Activated T-cell treated with anti-CD3 and anti-CD28 coated beads, Interleukin-2, amount 50 U/mL, for 4 hours (primary cell): ENCODE measurements at regions not wholly inside any gene's neighbourhood (a gene's known extent, or its start where the extent isn't known, plus 50 kb on each side); places are given as distances from the start of the nearest gene placed in this dataset.
"Not testable (repeated sequence)": the region's sequence is repeated elsewhere in the genome, so short reads cannot be mapped to it uniquely, and the experiment has no call there.

Experiments
- ATAC-seq, 2 donors: fragments of 200-7000 bp; cut with Tn5 transposase; one replicate each; pipeline ENCODE4 v1.10.0; 2021
- DNase-seq: peaks from one replicate; pipeline ENCODE4 v3.0.0-alpha.2; 2020
- H3K27me3 Mint-ChIP-seq: one replicate; pipeline ENCODE4 v1.8.0; 2021; ENCODE audit warnings: low read depth, mixed read lengths
- H3K36me3 Mint-ChIP-seq: one replicate; pipeline ENCODE4 v1.8.0; 2022; ENCODE audit warnings: mixed read lengths; ENCODE audit not compliant: insufficient read depth
- H3K4me1 Mint-ChIP-seq: one replicate; pipeline ENCODE4 v1.8.0; 2021; ENCODE audit warnings: low read depth, mixed read lengths
- H3K4me3 Mint-ChIP-seq: one replicate; pipeline ENCODE4 v1.8.0; 2021; ENCODE audit warnings: mild to moderate bottlenecking, moderate library complexity, mixed read lengths
- H3K9me3 Mint-ChIP-seq: one replicate; pipeline ENCODE4 v1.8.0; 2021; ENCODE audit warnings: mixed read lengths

DNA sequence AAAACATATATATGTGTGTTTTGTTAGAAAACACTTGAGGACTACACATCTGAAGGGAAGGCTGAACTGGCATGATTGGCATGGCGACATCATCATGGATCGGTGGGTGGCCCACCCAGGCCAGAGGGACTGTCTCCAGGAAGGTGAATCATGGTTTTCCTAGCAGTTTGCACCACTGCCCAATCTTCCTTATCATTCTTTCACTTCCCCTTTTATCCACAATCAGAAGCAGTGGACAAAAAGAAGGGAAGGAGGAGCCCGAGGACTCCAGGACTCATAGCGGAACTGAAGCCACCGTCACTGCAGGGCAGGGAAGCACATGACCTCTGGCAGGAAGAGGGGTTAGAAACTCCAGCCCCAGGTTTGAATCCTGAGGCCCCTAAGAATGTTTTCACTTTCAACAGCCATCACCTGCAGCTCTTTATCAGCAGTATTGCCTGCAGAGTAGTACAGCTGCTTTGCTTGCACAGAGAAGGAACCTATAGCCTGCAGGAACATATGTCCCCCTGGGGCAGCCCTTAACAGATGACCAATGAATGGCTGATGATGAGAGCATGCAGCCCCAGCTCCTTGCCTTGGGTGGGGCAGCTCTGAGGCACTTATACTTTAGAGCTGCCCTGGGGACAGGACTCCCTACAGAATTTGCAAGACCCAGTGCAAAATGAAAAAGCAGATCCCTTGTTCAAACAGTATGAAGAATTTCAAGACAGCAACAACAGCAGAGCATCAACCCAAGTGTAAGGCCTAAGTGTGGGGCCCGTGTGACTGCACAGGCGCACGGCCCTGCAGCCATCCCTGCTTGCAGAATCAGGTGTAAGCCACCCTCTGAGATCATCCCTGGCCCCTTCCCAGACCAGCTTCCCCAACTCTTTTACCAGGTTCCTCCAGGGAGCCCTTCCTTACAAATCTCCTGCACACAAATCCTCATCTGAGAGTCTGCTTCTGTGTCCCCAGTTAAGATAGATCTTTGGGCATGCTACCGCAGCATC lies 241.8 kb upstream of the IRF2BP2 start:
- Mint-ChIP-seq H3K4me3 (no peak overlapping the region), H3K4me1 (peaks cover 33% of the 10 kb centered on the region), H3K36me3 (no peaks in the 10 kb centered on the region), H3K9me3 (no peaks in the 10 kb centered on the region), H3K27me3 (no peaks in the 10 kb centered on the region)
- DNase-seq (no peak), ATAC-seq (peak in 1 of 2 donors; percentile 35)

DNA sequence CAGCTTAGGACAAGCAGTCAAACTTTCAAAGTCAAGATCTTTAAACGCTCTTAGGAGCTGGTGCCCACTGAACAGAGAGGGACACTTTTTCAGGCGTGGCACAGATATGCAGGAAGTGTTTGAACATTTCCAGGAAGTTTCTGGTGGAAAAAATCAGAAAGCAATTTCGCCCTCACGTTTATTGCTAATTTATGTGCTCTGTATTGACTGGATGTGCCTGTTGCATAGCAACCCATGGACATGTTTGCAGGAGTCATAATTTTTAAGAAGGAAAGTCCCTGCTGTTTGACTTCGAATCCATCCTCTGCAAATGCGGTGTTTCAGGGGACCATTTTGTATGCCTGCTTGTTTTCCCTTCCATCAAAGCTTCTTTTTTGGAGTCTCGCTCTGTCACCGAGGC lies 239.9 kb upstream of the IRF2BP2 start:
- no peaks in the 10 kb centered on the region for H3K9me3 Mint-ChIP-seq
- H3K27me3 Mint-ChIP-seq: no peaks in the 10 kb centered on the region
- ATAC-seq (no peak), DNase-seq (no peak)
- H3K4me3 Mint-ChIP-seq: no peak overlapping the region
- no peaks in the 10 kb centered on the region for H3K36me3 Mint-ChIP-seq
- peaks cover 50% of the 10 kb centered on the region for H3K4me1 Mint-ChIP-seq

DNA sequence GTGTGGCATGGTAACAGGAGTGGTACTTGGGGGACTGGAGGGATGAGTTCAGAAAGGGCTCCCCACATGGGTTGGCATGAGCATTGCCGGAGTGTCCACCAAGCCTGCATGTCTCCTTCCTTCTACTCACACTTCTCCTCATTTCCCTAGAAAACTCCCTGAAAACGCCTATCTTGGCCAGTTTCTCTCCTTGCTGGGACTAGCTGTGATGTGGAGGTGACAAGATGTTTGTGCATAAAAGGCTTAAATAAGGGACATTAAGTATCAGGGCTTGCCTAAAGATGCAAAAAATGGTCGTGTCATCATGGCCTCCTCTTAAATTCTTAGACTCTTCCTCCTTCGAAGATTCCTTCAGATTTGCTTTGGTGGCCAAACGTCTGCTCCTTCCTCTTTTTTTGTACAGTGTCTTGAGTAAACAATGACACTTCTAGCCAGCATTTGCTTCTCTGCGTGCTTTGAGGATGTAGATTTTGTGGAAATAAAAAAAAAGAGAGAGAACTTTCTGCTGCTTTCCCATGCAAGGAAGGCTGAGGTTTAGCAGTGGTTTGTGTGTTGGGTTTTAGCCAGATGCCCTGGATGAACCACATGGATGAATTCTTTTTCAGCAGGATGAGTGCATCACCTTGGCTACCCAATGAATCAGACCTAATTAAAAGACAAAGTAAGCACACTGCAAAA lies 239.1 kb upstream of the IRF2BP2 start:
- Mint-ChIP-seq H3K4me1 (peaks cover 57% of the 10 kb centered on the region), H3K36me3 (no peaks in the 10 kb centered on the region), H3K9me3 (no peaks in the 10 kb centered on the region), H3K27me3 (no peaks in the 10 kb centered on the region), H3K4me3 (no peak overlapping the region)
- ATAC-seq: no peak
- no peak for DNase-seq

DNA sequence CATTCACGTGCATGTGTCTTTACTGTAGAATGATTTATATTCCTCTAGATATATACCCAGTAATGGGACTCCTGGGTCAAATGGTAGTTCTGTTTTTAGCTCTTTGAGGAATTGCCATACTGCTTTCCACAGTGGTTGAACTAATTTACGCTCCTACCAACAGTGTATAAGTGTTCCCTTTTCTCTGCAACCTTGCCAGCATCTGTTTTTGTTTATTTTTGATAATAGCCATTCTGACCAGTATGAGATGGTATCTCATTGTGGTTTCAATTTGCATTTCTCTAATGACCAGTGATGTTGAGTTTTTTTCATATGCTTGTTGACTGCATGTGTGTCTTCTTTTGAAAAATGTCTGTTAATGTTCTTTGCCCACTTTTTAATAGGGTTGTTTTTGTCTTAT lies 236.8 kb upstream of the IRF2BP2 start:
- H3K27me3 Mint-ChIP-seq, H3K4me3 Mint-ChIP-seq, ATAC-seq, H3K9me3 Mint-ChIP-seq, H3K36me3 Mint-ChIP-seq, DNase-seq: not testable (repeated sequence)
- H3K4me1 Mint-ChIP-seq: peaks cover 74% of the 10 kb centered on the region

DNA sequence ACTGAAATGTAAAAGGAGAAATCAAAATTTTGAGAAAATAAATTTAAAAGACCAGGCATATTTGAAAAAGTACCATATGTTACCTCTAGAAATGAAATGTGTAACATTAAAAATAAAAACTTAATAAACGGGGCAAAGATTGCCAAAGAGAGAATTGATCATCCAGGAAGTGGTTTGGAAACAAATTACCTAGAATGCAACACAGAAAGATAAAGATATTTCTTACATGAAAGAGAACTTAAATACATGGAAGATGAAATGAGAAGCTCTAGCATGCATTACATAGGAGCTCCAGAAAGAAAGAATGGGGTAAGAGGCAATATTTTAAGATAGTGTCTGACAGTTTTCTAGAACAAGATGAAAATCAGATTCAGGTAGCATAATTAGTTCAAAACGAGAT lies 235.9 kb upstream of the IRF2BP2 start:
- Mint-ChIP-seq H3K4me3 (peak overlapping the region; percentile 49), H3K9me3 (no peaks in the 10 kb centered on the region), H3K27me3 (no peaks in the 10 kb centered on the region), H3K4me1 (peaks cover 77% of the 10 kb centered on the region), H3K36me3 (no peaks in the 10 kb centered on the region)
- ATAC-seq (no peak), DNase-seq (no peak)

DNA sequence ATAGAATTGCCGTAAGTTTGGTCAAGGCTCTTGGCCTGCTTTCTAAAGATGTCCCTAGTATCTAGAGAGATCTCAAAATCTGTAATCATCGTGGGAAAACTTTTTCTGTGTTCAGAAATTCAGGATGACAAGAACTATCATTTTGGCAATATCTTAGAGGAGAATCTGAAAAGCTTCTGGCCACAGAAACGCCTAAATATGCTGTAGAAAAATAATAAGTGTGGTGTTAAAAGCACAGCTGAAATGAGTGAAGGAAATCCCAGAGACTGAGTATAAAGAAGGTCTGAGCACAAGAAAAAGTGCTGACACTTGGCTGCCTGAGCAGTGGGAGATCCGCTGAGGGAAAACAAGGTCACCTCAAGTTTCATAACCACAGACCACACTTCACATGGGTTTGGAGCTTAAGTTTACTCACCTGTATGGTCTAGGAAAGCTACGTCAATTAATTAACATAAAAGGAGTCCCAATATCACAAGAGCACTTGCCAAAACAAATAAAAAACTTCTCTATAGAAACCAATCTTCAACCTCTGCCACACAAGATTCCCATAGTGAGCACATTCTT lies 235.2 kb upstream of the IRF2BP2 start:
- Mint-ChIP-seq H3K9me3 (no peaks in the 10 kb centered on the region), H3K4me3 (peak overlapping the region; percentile 49), H3K36me3 (no peaks in the 10 kb centered on the region), H3K4me1 (peaks cover 74% of the 10 kb centered on the region), H3K27me3 (no peaks in the 10 kb centered on the region)
- DNase-seq (peak; percentile 21), ATAC-seq (peak; percentile 24 to 27)

DNA sequence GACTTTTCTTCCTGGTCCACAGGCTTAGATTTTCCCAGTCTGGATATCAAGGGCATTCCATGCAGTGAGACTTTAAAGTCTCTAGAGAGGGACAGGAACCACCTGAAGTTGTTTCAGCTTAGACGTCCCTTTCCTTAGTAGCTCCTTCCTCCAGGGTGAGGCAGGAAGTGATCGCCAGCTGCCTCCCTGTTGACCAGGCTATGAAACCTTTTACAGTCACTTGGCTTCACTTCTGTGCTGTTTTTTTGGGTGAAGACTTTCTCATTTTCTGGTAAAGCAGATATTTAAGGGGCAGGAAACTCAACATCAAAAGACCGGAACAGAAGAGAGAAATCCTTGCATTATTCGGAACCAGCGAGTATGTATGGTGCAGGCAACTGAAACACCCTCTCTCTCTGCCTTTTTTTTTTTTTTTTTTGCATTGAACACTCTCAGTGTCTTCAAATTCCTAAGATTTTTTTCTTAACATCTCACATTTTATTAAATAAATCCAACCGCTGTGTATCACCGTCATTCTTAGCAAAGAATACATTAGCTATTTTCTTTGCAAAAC lies 234.6 kb upstream of the IRF2BP2 start:
- no peak for DNase-seq
- ATAC-seq: no peak
- H3K36me3 Mint-ChIP-seq: no peaks in the 10 kb centered on the region
- no peaks in the 10 kb centered on the region for H3K27me3 Mint-ChIP-seq
- peak overlapping the region; percentile 49 for H3K4me3 Mint-ChIP-seq
- no peaks in the 10 kb centered on the region for H3K9me3 Mint-ChIP-seq
- H3K4me1 Mint-ChIP-seq: peaks cover 69% of the 10 kb centered on the region

DNA sequence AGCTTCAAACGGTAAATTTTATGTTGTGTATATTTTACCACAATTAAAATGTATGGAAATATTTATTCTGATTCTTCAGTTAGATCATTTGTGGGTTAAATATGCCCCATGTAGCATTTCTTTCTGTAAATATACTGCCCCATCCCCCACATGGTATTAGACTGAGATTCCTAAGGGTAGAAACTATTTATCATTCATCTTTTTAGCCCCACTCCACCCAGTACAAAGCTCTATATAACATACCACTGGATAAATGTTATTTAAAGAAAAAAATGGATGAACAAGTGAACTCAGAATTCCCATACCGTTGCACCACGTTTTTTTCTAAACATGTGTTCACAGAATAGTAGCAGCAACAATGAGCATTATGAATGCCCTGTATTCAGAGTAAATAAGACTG lies 234.0 kb upstream of the IRF2BP2 start:
- no peaks in the 10 kb centered on the region for H3K9me3 Mint-ChIP-seq
- H3K27me3 Mint-ChIP-seq: no peaks in the 10 kb centered on the region
- peak overlapping the region; percentile 49 for H3K4me3 Mint-ChIP-seq
- peaks cover 65% of the 10 kb centered on the region for H3K4me1 Mint-ChIP-seq
- DNase-seq (no peak), ATAC-seq (no peak)
- no peaks in the 10 kb centered on the region for H3K36me3 Mint-ChIP-seq

DNA sequence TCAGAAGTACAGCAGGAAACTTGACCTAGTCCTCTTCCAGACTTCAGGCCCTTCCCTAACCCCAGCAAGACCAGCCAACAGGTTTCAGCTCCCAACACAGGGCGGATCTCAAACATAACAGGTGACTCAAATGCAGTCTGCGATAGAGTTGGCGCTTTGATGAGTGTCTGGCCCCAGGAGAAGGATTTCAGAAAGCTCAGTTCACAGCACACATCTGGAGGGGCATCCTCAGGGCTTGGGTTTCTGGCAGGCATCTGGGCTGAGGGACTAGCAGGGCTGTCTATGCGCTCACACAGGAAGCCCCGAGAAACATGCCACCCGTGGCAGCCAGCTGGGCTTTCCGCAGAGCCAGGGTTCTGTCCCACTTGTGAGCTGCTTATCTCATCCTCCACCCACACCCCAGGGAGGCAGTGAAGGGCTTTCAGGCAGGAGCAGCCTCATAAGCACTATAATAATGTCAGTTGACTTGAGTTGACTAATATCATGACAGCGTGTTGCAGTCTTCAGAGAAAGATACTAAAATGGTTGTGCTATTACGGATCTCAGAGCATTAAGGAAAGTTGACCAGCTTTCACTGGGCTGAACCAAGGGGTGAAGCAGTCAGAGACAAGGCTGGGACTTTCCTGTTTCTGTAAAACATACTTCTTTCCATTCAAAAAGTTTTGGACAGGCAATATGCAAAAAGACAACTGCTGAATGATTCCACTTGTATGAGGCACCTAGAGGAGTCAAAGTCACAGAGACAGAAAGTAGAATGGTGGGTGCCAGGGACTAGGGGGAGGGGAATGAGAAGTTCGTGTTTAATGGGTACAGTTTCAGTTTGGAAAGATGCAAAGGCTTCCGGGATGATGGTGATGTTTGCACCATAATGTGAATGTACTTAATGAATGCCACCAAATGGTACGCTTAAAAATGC lies 233.0 kb upstream of the IRF2BP2 start:
- Mint-ChIP-seq H3K9me3 (no peaks in the 10 kb centered on the region), H3K36me3 (no peaks in the 10 kb centered on the region), H3K4me3 (peak overlapping the region; percentile 66), H3K27me3 (no peaks in the 10 kb centered on the region), H3K4me1 (peaks cover 68% of the 10 kb centered on the region)
- DNase-seq (peak; percentile 67), ATAC-seq (peak; percentile 87 to 89)

DNA sequence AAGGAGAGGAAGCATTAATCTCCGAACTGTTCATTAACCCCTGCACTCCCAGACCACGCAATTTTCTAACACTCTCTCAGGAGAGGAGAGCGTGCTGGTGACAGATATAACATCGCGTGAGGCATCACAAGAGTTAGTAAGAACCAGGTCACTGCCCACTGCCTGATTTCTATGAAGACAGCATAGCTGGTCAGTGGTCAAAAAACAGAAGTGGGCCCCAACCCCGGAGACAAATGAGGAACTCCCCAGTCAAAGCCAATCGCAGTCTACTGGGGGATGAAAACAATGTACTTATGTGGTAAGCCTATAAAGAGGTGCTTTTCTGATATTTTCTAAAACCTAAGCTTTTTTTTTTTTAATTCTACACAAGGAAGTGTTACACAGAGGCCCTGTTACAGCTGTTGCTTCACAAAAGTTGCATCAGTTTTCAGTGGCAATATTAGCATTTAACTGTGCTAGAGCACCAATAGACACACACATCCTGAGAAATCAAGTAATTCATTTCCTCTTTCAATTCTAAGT lies 231.8 kb upstream of the IRF2BP2 start:
- DNase-seq (no peak), ATAC-seq (no peak)
- H3K4me3 Mint-ChIP-seq: no peak overlapping the region
- H3K9me3 Mint-ChIP-seq: no peaks in the 10 kb centered on the region
- no peaks in the 10 kb centered on the region for H3K36me3 Mint-ChIP-seq
- H3K27me3 Mint-ChIP-seq: no peaks in the 10 kb centered on the region
- H3K4me1 Mint-ChIP-seq: peaks cover 66% of the 10 kb centered on the region

DNA sequence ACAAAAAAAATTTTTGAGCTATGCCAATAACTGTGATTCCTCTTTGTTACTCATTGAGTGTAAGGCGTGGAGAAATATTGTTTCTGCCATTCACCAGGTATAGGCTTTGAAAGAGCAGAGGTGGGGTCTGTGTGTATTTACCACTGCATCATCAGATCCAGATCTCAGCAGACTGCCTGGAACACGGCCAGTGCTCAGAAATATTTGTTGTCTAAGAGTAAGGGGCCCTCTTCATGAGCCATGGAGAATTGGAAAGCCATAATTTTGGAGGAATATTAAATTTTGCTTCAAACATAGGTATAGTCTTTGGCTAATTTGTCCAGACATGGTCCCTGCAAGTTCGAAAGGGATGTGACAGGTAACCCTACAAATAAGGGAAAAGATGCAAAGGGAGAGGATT lies 231.3 kb upstream of the IRF2BP2 start:
- DNase-seq: no peak
- Mint-ChIP-seq H3K9me3 (no peaks in the 10 kb centered on the region), H3K4me3 (no peak overlapping the region), H3K27me3 (no peaks in the 10 kb centered on the region), H3K4me1 (peaks cover 64% of the 10 kb centered on the region), H3K36me3 (no peaks in the 10 kb centered on the region)
- no peak for ATAC-seq

DNA sequence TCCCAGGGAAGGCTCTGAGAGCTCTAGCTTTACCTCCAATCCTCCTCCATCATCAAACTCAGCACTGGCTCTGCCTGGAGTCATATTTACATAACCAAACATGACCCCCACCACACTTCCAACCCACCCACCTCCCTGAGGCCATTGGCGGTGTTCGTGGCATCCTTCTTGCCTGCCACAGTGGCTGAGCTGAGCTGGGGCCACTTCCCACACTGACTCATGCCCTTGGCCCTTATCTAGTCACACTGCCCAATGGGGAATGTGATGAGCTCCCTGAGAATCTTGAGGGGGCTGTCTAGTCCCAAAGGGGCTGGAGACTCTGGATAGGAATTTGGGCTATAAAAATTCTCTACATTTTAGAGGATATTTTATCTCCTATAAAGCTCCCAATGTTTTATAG lies 230.9 kb upstream of the IRF2BP2 start:
- ATAC-seq (no peak), DNase-seq (no peak)
- no peaks in the 10 kb centered on the region for H3K27me3 Mint-ChIP-seq
- H3K36me3 Mint-ChIP-seq: no peaks in the 10 kb centered on the region
- H3K4me3 Mint-ChIP-seq: no peak overlapping the region
- peaks cover 59% of the 10 kb centered on the region for H3K4me1 Mint-ChIP-seq
- H3K9me3 Mint-ChIP-seq: no peaks in the 10 kb centered on the region

DNA sequence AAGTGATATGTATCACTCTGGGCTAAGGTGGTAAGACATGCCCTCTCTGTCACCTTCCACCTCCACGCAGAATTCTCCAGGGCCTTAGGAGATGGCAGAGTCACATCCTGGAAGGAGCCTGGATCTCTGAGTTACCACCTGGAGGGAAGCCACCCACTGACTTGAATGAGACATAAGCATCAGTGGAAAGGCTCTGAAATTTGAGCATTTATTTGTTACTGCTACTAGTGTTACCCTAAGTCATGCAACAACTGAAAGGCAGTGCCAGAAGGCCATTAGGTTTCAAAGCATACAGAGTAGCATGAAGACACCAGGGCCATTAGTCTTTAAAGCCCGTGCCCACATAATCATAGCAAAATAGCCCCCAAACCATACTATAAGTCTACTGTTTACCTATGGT lies 230.3 kb upstream of the IRF2BP2 start:
- Mint-ChIP-seq H3K4me3 (no peak overlapping the region), H3K9me3 (no peaks in the 10 kb centered on the region), H3K4me1 (peaks cover 53% of the 10 kb centered on the region), H3K27me3 (no peaks in the 10 kb centered on the region), H3K36me3 (no peaks in the 10 kb centered on the region)
- DNase-seq: no peak
- ATAC-seq: no peak
